RPMI7951 (cell line): ENCODE measurements at regions not wholly inside any gene's neighbourhood (a gene's known extent, or its start where the extent isn't known, plus 50 kb on each side); places are given as distances from the start of the nearest gene placed in this dataset.
"Not testable (repeated sequence)": the region's sequence is repeated elsewhere in the genome, so short reads cannot be mapped to it uniquely, and the experiment has no call there.

ENCODE experiments used
- DNase-seq: peaks from one replicate; pipeline ENCODE4 v3.0.0-alpha.2; 2012; ENCODE audit warnings: low read depth

DNA sequence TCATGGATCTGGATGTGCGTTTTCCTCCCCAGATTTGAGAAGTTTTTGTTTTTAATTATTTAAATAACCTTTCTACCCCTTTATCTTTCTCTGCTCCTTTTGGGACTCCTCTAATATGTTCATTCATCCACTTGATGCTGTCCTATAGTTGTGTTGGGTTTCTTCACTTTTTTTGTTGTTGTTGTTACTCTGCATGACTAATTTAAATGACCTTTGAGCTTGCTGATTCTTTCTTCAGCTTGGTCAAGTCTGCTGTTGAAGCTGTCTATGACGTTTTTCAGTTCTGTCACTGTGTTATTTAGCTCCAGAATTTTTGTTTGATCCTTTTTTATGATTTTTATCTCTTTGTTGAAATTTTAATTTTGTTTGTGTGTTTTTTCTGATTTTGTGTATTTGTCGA lies 463.6 kb upstream of the ALCAM start:
- no peak for DNase-seq

DNA sequence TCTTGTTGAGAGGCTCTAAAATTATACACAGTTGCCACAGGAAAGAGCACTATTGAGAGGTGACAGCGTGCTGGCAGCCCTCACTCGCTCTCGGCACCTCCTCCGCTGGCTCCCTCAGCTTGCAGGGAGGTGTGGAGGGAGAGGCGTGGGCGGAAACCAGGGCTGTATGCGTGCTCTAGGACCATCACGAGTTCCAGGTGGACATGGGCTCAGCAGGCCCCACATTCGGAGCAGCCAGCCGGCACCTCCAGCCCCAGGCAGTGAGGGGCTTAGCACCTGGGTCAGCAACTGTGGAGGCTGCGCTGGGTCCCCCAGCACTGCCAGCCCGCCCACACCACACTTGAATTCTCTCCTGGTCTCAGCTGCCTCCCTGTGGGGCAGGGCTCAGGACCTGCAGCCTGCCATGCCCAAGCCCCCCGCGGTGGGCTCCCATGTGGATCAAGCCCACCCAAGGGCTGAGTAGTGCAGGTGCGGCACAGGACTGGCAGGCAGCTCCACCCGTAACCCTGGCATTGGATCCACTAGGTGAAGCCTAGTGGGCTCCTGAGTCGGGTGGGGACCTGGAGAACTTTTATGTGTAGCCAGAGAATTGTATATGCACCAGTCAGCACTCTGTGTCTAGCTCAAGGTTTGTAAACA lies 460.6 kb upstream of the ALCAM start:
- DNase-seq, result no peak

DNA sequence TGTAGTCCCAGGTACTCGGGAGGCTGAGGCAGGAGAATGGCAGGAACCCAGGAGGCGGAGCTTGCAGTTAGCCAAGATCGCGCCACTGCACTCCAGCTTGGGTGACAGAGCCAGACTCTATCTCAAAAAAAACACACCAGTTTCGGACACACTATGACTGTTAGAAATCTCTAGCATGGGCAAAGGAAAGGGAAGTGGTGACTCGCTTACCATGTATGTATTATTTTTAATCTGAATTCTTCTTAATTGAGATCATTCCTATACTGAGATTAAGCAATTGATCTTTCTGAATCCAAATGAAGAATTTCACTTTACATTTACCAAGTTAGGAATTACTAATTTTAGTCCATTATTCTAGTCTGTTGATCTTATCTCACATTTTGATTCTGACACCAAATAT lies 459.2 kb upstream of the ALCAM start:
- DNase-seq, result peak; percentile 59

DNA sequence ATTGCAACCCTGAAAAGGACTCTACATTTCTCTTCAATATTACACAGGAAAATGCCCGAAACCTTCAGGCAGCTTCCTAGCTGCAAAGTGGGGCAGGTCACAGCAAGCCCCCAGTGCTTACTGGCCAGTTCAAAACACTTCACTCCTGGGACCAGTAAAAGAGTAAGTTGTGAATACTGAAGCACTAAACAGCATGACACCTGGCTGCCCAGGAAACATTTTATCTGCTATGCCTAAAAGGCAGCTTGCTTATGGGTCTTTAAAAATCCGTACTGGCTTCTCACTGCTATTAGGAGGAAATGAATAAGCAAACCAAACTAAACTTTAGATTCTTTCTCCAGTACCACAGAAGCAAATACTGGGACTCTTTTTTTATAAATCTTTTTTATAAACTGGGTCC lies 457.9 kb upstream of the ALCAM start:
- no peak for DNase-seq

DNA sequence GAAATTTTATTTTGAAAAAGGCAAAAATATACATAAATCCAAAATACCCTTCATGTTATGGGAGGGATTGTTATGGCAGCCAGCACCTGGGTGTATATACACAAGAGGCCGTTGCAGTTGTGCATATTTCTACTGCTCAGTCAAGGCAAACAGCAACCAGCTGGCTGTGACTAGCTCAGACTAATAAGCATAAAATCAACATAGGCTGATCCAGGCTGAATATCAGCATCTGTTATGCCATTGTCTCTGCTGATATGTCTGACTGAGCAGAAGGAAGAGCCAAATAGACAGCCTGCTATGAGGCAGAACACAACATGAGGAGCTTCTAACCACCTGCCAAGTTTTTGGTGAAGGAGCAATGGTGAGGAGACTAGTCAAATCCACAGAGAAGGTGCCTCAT lies 457.5 kb upstream of the ALCAM start:
- DNase-seq, result peak; percentile 39

DNA sequence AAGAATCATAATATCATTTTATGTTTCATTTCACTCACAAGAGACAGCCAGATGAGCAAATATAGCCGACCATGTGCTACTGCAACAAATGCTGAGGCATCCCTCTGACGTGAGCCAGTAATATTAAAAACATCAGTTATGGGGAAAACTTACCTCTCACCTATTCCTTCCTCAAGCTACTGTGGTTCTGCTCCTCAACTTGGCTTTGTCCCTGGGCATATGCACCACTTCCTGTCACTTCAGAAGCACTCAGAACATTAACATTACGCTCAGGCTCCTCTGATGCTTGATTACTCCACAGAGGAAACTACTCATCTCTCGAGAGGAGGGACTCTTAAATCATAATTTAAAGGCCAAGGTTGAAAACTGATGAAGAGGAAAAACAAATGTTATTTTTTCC lies 457.0 kb upstream of the ALCAM start:
- no peak for DNase-seq

DNA sequence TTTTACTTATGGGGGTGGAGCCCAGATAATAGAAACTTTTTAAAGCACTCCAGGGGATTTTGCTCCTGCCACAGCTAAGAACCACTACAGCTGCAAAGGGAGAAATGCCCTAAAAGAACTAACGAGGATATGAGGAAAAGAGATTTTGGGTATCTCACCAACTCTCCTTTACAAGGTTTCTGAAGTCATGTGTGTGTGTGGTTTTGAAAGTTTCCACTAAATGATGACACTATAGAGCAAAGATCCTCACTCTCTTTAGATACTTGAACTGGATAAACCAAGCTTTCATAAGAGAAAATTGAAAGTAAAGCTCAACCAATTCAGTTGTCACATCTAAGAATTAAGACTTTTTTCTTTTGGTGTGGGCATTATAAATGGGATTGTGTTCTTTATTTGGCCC lies 455.3 kb upstream of the ALCAM start:
- no peak for DNase-seq

DNA sequence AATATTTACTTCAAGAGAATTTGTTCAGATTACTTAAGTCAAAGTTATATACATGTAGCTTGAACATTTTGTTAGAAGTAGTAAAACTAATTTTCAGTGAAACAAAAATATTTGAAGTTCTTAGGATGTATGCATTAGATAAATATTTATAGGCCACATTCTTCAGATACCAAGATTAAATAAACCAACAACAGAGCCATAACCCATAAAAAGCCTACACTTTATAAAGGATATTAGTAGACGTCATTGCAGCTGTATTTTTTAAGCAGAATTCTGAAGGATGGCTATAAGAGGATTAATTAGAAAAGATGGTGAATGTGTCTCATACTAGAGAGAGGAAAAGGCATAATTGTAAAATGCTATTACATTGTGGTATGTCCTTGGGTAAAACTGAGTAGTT lies 449.7 kb upstream of the ALCAM start:
- DNase-seq, result no peak

DNA sequence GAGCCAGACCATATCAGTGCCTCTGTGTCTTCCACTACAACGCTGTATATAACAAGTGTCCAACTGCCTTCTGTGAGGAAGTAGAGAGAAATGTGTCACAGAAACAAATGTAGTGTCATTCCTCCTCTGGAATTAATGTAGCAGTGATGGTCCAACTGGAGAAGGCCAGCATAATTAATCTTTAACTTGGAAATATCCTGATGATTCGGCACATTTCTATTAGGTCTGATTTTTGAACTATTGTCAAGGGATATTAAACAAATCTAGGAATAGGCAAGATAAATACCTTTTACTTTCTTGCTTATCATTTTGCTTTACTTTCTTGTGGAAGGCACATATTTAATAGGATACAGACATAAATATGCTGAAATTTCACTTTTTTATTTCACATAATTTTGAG lies 446.2 kb upstream of the ALCAM start:
- DNase-seq, result no peak

DNA sequence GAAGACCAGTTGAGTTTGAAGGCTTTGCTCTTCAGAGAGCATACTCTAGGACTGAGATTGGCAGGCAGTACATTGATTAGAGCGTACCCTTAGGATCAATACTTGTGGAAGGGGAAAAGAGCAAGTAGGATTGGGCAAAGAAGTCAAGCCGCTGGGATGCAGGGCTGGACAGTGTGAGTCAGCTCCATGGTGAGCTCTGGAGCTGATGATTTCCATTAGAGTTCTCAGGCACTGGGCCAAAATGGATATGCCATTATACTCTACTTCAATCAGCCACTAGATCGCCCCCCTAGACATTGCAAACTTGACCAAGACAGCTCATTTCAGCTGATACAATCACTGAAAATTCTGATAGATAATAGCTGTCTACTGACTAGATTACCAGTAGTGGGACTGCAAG lies 432.7 kb upstream of the ALCAM start:
- DNase-seq, result no peak

DNA sequence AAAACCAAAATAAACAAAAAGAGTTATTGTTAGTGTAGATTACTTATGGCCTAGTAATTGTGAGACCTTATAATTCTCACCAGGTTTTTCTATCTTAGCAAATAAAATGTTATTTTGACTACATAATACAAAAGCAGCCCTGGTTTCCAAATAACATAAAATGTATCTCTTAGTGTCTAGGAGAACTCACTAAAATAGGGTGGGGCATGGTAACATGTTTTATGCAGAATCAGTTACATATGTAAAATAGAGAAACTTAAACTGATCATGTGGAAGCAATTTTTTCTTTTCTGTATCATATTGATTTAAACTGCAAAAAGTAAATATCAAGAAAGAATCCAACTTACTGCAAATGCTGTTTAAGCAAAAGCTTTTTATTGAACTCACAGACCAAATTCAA lies 431.1 kb upstream of the ALCAM start:
- DNase-seq, result no peak

DNA sequence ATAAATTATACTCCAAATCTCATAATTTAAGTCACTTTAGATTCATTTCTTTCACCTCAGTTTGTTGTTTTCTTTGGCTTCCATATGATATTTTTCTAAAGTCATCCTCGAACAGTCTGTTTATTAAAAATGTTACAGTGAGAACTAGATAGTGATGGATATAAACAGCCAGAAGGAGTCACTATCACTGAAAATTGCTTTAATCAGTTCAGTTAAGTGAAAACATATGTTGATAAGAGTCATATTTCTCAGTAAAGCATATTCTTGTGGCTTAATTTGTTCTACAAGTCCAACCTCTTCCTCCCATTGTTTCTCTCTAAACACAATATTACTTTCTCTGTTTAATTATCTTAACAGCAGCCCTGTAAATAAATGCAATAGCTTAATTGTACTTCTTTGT lies 427.5 kb upstream of the ALCAM start:
- DNase-seq, result no peak

DNA sequence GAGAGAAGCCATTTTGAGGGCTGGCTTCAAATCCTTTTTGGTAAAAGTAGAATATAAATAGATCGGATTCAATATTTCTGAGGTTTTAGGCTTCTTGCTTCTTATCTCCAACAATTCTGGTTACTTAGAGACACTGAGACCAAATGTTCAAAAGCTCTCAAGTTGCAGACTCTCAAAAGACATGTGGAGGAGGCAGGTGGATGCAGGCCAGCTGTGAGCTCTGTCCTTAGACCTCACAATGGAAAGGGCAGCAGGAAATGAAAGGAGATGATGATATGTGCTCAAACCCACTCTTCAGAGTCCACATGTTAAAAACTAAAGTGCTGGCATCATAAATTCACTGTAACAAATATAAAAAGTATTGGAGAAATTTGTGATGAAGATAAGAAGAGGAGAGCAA lies 424.9 kb upstream of the ALCAM start:
- DNase-seq, result no peak

DNA sequence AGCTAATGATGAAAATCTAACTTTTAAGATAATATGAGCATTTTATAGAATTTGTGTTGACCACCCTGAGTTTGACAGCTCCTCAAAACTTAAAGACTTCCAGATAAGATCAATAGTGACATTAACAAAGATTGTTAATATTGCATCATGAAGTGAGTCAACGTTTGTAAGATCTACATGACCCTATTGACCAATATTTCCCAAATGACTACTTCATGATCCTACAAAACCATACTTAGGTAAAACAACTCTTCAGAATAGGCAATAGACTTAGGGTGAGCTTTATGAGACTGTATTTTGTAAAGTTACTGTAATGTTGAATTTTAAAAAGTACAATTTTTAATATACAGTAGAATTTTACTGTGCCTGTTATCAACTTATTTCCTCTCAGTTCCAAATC lies 422.7 kb upstream of the ALCAM start:
- no peak for DNase-seq

DNA sequence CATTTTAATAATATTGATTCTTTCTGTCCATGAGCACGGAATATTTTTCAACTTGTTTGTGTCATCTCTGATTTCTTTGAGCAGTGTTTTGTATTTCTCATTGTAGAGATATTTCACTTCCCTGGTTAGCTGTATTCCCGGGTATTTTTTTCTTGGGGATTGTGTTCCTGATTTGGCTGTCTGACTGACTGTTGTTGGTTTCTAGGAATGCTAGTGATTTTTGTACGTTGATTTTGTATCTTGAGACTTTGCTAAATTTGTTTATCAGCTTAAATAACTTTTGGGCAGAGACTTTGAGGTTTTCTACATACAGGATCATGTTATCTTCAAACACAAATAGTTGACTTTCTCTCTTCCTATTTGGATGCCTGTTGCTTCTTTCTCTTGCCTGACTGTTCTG lies 418.8 kb upstream of the ALCAM start:
- DNase-seq, result no peak

DNA sequence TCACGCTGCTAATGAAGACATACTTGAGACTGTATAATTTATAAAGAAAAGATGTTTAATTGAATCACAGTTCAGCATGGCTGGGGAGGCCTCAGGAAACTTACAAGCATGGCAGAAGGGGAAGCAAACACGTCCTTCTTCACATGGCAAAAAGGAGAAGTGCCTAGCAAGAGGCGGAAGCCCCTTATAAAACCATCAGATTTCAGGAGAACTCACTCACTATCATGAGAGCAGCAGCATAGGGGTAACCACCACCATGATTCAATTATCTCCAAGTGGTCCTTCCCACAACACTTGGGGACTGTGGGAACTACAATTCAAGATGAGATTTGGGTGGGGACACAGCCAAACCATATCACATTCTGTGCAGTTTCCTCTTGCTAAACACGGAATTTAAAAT lies 416.9 kb upstream of the ALCAM start:
- DNase-seq, result not testable (repeated sequence)

DNA sequence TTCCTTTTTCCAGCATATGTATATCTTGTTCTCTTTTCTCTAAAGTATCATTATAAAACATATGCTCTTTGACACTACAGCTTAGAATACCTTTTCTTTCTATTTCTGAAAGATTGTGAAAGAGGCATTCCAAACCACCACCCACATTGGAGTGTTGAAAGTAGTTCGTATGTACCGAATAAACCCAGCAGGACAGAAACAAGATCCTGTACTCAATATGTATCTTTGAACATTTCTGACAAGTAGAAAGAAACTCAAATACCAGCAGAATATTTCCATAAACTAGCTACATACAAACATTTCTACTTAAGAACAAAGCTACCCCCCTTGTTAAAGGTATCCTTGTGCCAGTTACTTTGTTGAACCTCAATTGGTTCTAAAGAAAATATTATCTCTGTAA lies 415.3 kb upstream of the ALCAM start:
- no peak for DNase-seq

DNA sequence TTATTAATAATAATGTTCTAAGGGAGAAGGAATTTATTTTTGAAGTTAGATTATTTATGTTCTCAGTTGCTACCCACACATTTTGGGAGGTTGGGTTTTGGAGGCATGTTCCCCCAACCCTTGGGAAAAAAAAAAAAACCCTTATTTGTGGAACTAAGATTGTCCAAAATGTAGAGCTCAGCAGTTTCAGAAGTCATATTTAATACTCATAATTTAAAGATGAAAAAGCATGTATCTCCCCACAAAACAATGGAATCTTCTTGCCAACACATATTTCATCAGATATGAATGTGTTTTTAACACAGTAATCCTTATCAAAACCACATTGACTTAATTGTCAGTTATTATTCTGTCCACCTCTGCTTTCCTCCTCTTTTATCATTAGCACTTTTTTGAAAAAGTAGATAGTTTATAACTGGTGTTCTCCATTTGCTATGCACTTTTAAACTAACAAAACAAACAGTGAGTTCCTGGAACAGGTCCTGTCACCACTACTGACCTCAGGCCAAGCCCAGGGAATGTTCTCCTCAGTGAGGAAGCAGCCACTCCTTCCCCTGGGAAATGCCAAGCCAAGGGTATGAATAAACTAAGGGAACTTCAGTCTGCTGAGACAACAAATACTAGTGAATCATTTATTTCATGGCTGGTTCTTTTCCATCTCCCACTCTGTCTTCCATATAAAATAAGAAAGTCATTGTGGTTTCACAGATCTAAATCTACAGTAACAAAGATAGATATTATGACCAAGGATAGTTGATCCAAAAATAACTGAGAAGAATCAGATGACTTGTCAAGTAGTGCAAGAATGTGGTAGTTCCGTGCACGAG lies 414.4 kb upstream of the ALCAM start:
- peak; percentile 42 for DNase-seq

DNA sequence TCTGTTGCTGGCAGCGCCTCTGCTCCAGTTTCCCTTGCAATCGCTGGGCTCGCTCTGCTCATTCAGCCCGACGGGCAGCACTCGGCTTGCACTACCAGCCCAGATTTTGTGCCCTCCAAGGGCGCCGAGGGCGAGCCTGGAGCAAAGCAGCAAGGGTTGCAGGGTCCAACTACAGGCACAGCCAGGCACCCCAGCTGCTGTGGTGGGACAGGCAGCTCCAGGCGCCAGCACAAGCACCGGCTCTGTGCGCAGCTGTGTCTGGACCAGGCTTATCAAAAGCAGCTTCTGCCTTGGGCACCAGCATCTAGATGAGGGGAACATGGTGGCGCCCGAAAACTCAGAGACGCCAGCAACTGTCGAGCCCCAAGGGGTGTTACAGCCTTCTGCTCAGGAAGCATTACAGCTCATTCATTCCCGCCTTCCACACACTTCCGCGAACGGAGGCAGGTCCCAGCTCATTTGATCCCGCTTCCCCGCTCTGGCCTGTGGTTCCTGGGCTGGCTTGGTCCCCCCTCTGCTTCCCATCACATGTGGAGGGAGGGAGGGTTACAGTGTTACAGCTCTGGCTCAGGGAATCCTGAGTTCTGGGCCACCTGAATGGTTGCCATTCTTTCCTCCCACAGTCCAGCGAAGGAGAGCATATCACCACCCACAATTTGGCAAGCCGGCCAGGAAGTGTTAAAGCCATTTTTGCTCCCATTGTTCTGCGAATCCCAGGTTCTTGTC lies 409.9 kb upstream of the ALCAM start:
- DNase-seq, result no peak

DNA sequence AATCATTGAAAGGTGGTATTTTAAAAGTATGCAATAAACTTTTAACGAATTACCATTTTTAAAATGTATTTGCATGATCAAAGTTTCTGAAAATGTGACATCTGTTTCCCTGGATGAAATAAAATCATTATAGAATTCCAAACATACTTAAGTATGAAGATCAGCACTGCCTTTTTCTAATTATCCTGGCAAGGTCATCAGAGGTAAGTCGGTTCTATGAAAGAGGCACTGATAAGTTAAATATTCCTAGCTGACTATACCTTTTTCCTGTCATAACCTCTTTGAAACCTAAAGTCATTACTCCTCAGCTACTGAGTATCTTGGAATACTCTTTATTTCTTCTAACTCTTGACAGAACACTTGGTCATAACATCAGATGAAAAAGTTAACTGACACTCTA lies 406.1 kb upstream of the ALCAM start:
- DNase-seq, result no peak

DNA sequence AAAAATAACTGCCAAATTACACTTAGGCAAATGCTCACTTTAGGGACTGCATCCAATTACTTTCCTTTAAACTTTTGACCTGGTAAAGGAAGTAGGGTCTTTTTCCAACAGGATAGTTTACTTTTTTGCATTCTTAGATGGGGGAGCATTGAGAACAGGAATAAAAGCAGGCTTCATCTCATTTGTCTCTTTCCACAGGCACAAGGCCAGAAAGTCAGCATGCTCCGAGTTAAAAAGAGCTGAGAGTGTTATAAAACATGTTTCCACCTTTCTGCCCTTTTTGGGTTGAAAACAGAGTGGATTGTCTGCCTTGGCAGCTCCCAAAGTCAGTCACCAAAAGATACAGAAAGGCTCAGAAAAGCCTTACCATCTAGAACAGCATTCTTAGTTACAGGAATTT lies 404.9 kb upstream of the ALCAM start:
- DNase-seq, result no peak

DNA sequence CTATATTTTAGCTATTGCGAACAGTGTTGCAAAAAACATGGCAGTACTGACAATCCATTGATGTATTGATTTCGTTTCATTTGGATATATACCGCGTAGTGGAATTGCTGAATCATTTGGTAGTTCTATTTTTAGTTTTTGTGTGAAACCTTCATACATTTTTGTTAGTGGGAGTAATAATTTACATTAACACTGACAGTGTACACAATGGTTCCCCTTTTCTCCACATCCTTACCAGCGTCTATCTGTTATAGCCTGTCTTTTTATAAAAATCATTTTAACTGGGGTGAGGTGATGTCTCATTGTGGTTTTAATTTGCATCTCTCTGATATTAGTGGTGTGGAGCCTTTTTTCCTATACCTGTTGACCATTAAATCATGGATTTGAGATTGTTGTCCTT lies 392.4 kb upstream of the ALCAM start:
- DNase-seq, result no peak

DNA sequence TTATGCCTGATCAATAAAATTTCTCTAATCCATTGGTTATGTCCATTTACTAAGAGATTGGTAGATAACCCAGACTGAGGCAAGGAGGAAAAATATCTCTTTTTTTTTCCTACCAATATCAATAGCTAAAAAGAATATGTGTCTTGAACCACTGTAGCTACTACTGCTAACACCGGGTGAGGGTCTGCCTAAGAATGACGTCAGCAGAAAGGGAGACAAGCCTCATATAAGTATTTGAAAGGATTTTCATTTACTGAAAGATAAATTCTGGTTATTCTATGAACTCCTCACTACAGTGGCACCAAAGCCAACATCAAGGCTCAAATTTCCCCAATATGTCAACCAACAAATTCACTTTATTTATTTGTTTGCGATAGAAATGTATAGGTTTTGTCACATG lies 389.0 kb upstream of the ALCAM start:
- no peak for DNase-seq
